HepG2 (cell line): ENCODE measurements at regions not wholly inside any gene's neighbourhood (a gene's known extent, or its start where the extent isn't known, plus 50 kb on each side); places are given as distances from the start of the nearest gene placed in this dataset.
"Not testable (repeated sequence)": the region's sequence is repeated elsewhere in the genome, so short reads cannot be mapped to it uniquely, and the experiment has no call there.

ENCODE experiments used
- ASH2L ChIP-seq: fragments of 300-600, 200-600 bp; sonication (generic); IDR thresholded peaks from 2 replicates; pipeline ENCODE4 v1.7.0; 2017; ENCODE audit warnings: low read depth, mild to moderate bottlenecking, moderate library complexity, mixed read lengths, low read length; ENCODE audit not compliant: insufficient read length
- EZH2 ChIP-seq: conservative IDR thresholded peaks from 2 replicates; pipeline ENCODE4 v1.6.1; 2012; ENCODE audit warnings: mild to moderate bottlenecking, low read depth, low read length, moderate library complexity
- JUND ChIP-seq: sonication (generic); formaldehyde crosslinking; IDR thresholded peaks from 2 replicates; pipeline ENCODE4 v1.8.0; 2022; ENCODE audit warnings: mild to moderate bottlenecking, missing genetic modification reagents
- SAP130 ChIP-seq: IDR thresholded peaks from 2 replicates; pipeline ENCODE4 v1.6.1; 2016; ENCODE audit warnings: low read depth
- SIX1 ChIP-seq: sonication (generic); formaldehyde crosslinking; IDR thresholded peaks from 2 replicates; pipeline ENCODE4 v1.4.0; 2020; ENCODE audit warnings: missing genetic modification reagents, borderline replicate concordance
- SMAD3 ChIP-seq: sonication (generic); formaldehyde crosslinking; IDR thresholded peaks from 2 replicates; pipeline ENCODE4 v1.4.0; 2020; ENCODE audit warnings: missing genetic modification reagents
- TCF12 ChIP-seq, 2 experiments: fragments of 450-650 bp in 1 of 2; sonication (generic) in 1 of 2; formaldehyde crosslinking in 1 of 2; IDR thresholded peaks; 2 replicates each; pipeline versions ENCODE4 v1.6.1 to v1.8.0; 2017 to 2022; ENCODE audit warnings: antibody characterized with exemption in 1 of 2, mild to moderate bottlenecking in 1 of 2, missing genetic modification reagents in 1 of 2, moderate library complexity in 1 of 2
- ZNF317 ChIP-seq: sonication (generic); formaldehyde crosslinking; IDR thresholded peaks from 2 replicates; pipeline ENCODE4 v1.5.0; 2020; ENCODE audit warnings: mild to moderate bottlenecking, missing genetic modification reagents
- ZNF562 ChIP-seq: sonication (generic); formaldehyde crosslinking; IDR thresholded peaks from 2 replicates; pipeline ENCODE4 v1.8.0; 2022; ENCODE audit warnings: missing genetic modification reagents, borderline replicate concordance
- ZNF776 ChIP-seq: sonication (generic); formaldehyde crosslinking; IDR thresholded peaks from 2 replicates; pipeline ENCODE4 v1.4.0; 2020; ENCODE audit warnings: mild to moderate bottlenecking, missing genetic modification reagents
- TF ChIP-seq, protein P1 (sequence below): sonication (generic); IDR thresholded peaks from 2 replicates; pipeline ENCODE4 v1.6.1; 2016; ENCODE audit warnings: low read depth, borderline replicate concordance

DNA sequence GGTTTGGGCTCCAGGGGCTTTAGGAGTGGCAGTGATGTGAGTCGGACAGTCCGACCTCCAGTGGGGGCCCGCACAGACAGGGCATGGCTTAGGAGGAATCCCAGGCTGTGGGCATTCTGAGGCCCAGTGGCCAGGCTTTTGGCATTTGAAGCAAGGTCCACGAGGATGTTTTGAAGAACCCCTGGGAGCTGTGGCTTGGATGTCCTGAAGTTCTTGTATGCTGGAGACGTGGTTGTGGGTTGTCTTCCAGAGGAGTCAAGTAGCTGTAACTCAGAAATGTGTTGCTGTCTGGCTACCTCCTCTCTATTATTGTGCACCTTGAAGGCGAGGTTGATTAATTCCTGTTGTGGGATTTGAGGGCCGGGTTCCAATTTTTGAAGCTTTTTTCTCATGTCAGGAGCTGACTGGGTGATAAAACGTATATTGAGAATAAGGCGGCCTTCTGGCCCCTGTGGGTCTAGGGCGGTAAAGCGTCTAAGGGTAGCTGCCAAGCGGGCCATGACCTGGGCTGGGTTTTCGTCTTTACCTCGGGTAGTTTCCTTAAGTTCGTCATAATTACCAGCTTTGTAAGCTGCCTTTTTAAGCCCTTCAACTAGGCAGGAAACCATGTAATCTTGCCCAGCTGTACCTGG is 67.3 kb upstream of the EZR start:
- TF ChIP-seq ASH2L; ZNF317; TCF12 (IDR thresholded peaks at IDR 0.05); TCF12 (CRISPR knock-in tag; IDR thresholded peaks at IDR 0.05); SAP130 (CRISPR knock-in tag); ZNF562; SMAD3 (CRISPR knock-in tag); SIX1 (CRISPR knock-in tag); JUND (CRISPR knock-in tag); ZNF776 (CRISPR knock-in tag); EZH2: not testable (repeated sequence)
- TF ChIP-seq, protein P1, sequence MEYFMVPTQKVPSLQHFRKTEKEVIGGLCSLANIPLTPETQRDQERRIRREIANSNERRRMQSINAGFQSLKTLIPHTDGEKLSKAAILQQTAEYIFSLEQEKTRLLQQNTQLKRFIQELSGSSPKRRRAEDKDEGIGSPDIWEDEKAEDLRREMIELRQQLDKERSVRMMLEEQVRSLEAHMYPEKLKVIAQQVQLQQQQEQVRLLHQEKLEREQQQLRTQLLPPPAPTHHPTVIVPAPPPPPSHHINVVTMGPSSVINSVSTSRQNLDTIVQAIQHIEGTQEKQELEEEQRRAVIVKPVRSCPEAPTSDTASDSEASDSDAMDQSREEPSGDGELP: not testable (repeated sequence)
